ENCODE measurements at regions not wholly inside any gene's neighbourhood (a gene's known extent, or its start where the extent isn't known, plus 50 kb on each side); places are given as distances from the start of the nearest gene placed in this dataset.

DNA sequence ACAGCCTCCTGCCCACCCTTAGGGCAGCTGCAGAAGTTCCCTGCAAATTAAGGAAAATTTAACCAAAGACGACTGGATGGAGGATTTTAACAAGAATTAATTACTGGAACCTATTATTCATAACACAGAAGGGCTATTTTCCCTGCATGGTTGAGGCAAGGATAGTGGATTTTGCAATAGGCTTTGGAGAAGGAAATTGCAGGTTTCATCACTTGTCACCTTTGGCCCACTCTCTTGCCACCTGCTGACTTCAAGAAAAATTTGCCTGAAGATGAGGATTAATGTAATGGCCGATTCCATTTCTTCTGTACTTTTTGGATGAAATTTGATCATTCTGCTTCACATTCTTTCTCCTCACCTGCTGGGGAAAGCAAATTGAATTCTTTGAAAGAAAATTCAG is 261.7 kb downstream of the FGF9 start (continued):
- TF ChIP-seq POLR2A (IDR thresholded peaks at IDR 0.05; ENCODE audit: control extremely low read depth in 1 of 2, low read depth in 2 of 2, low read length in 2 of 2) (no peak), SP2 (IDR thresholded peaks at IDR 0.05; ENCODE audit: low read length) (no peak), SP1 (IDR thresholded peaks at IDR 0.05; ENCODE audit: low read depth, low read length) (no peak), NANOG (IDR thresholded peaks at IDR 0.05; ENCODE audit: insufficient read depth, low read depth, low read length, poor library complexity, severe bottlenecking) (no peak), EGR1 (IDR thresholded peaks at IDR 0.05; ENCODE audit: borderline replicate concordance, low read depth, low read length) (no peak), MAFK (IDR thresholded peaks at IDR 0.05; ENCODE audit: low read depth, low read length) (no peak)
